NCI-H82 (cell line): ENCODE measurements at regions not wholly inside any gene's neighbourhood (a gene's known extent, or its start where the extent isn't known, plus 50 kb on each side); places are given as distances from the start of the nearest gene placed in this dataset.
"Not testable (repeated sequence)": the region's sequence is repeated elsewhere in the genome, so short reads cannot be mapped to it uniquely, and the experiment has no call there.

Source experiments
- DNase-seq: peaks from one replicate; lab custom pipeline; 2025; lab: John Stamatoyannopoulos, UW

DNA sequence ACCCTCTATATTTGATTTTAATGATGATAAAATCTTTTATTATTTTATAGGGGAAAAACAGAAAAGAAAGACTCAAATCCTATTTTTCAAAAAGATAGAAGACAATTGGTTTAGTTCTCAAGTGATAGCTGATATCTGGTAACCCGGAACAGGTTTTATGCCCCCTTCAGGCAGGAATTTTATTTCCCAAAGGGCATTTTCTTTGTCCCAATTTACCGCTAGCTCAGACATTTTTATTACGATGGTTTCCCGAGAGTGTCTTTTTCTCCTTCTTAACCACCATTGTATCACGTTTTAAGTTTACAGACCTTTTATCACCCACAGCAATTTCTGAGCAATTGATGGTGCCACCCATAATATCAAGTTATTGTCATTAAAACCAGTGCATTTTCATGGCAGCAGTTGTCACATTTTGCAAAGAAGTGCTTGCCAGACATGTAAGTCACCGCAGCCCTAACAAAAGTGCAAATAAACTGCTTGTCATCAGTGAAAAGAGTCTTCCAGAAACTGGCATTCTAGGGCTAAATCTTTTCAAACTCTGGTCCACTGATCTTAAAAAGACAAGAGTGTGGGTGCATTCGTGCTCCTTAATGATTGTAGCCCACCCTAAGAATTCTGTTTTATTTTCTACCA, 204.8 kb upstream of the VCX start:
- no peak for DNase-seq

DNA sequence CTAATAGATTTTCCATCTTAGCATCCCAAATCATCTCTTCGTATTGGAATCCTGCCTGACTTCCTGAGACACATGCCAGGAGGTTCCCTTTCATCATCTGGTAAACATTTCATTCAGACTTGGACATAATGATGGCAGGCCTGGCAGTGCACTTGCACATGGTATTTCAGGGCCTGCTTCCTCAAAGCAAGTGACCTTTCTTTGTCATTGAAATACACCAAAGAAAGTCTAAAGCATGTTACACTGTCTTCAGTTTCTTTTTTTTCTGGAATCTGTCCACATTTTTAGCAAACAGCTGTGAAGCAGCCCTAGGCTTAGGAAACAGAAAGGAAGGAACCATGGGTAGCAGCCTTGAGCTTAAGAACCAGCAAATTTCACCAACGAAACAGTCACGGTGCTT, 205.9 kb upstream of the VCX start:
- no peak for DNase-seq

- DNase-seq = no peak
Observed at GRCh38 chrX:7635604-7636003, 207.4 kb upstream of the VCX start.

DNA sequence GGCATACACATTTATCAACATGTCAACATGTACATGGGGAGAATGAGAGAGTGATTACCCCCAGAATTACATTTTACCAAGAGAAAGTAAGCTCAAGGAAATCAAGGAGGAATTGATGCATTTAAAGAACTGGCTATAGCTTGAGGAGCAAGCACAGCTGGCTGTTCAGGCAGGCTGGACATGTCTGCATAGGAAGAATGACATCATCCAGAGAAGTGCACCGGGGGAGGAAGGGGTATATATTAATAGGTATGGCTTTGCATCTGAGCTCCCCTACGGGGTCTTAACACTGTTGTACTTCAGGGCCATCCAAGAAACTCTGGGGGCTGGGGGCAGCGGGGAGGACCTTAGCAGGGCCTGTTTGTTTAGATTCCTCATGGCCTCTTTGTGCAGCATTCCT, 222.4 kb upstream of the VCX start:
- DNase-seq = no peak

DNA sequence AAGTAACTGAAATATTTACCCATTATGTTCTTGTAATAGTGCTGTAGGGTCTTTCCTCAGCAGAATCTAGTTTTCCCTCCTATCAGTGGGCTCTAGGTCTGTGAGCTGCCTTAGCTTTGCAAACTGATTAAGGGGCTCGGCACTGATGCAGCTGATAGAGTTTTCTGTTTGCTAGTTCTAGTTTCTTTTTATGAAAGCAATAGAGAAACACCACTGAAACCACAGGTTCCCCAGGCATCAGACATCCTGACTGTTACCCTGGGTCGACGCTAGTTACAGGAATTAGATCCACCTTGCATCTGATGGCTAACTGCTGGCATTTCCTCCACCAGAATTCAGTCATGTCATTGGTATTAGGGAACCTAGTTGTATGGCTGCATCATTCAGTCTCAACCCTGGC, 225.0 kb upstream of the VCX start:
- DNase-seq = no peak

- DNase-seq = no peak
Observed at GRCh38 chrX:7614616-7615015, 228.4 kb upstream of the VCX start.

DNA sequence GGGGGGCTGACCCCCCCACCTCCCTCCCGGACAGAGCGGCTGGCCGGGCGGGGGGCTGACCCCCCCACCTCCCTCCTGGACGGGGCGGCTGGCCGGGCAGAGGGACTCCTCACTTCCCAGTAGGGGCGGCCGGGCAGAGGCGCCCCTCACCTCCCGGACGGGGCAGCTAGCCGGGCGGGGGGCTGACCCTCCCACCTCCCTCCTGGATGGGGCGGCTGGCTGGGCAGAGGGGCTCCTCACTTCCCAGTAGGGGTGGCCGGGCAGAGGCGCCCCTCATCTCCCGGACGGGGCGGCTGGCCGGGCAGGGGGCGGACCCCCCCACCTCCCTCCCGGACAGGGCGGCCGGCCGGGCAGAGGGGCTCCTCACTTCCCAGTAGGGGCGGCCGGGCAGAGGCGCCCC, 234.3 kb upstream of the VCX start:
- not testable (repeated sequence) for DNase-seq

DNA sequence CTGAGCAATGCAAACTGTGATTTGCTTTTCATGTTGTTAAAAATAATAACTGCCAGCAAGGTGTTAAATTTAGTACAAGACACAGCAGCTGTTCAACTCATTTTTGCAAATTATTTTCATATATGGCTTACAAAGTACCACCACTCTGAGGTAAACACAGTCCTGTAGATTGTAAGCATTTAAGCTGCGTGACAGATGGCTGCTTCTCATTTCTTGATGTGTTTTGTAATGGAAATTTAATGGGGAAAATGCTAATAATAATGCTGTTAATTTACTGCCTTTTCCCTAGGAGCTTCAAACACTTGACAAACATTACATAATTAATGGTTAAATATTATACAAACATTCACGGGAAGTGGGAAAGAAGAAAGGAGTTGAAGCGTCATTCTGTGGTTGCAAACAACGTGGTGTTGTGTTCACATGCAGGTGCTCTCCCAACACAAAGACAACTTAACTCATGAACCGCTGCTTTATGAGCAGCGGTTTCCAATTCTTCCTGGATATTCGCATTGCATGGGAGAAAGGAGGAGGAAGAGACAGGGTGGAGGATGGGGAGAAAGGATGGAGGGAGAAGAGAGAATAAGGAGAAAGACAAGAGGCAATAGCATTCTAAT, 236.8 kb upstream of the VCX start:
- peak; percentile 5 for DNase-seq

- DNase-seq = no peak
Observed at GRCh38 chrX:7603387-7603786, 239.6 kb upstream of the VCX start.

DNA sequence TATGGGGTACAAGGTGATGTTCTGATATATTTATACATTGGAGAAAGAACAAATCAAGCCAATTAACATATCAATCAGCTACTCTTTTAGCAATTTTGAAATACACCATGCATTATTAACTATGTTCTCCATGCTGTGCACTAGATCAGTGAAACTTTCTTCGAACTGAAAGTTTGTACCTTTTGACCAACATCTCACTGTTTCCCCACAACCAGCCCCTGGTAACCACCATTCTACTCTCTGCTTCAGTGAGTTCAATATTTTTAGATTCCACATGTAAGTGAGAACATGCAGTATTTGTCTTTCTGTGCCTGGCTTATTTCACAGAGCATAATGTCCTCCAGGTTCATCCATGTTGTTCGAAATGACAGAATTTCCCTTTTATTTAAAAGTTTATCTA, 246.1 kb upstream of the VCX start:
- no peak for DNase-seq

DNA sequence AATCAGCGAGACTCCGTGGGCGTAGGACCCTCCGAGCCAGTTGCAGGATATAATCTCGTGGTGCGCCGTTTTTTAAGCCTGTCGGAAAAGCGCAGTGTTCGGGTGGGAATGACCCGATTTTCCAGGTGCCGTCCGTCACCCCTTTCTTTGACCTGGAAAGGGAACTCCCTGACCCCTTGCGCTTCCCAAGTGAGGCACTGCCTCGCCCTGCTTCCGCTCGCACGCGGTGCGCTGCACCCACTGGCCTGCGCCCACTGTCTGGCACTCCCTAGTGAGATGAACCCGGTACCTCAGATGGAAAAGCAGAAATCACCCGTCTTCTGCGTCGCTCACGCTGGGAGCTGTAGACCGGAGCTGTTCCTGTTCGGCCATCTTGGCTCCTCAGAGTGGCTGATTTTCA, 249.6 kb upstream of the VCX start:
- not testable (repeated sequence) for DNase-seq

- DNase-seq = peak; percentile 65
Observed at GRCh38 chrX:7586126-7586525, 256.8 kb upstream of the VCX start.

GRCh38 chrX:7582191-7582590, 260.8 kb upstream of the VCX start:
- no peak for DNase-seq

DNA sequence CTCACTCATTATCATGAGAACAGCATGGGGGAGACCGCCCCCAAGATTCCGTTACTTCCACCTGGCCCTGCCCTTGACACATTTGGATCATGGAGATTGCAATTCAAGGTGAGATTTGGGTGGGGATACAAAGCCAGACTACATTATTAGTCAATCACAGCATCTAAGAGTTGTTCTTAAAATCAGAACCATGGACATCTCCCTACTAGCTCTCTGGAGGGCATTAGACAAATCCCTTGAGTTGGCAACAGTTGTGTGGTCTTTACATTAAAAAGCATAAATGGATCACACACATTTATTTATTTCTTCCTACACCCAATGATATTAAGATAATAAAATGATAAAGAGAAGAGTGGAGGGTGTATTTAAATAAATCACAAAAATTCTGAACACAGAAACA, 262.8 kb upstream of the VCX start:
- no peak for DNase-seq

GRCh38 chrX:7574325-7574724, 268.6 kb upstream of the VCX start:
- no peak for DNase-seq

DNA sequence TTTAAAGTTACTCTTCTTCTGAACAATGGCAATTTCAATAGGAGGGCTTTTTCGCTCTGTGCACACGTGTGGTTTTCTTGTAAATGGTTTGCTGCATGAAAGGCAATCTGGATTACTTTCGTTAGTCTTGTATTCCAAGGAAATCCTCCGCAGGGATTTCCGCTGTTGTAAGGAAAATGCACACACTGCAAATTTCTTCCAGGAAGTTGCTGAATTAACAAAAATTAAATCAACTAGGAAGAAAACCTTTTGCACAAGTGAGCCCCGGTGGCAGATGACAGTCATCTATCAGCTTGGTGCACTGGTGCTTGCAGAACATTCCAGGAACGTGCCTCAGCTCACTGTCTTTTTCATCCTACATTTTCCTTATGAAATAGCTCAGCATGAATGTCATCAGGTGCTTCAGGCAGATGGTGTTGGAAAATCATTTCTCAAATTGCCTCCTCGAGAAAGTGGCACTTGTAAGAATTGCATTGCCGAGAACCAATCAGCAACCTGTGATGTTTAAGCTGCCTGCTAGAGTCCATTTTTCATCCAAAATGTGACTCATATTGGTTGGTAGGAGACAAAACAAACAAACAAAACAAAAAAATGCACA, 272.4 kb upstream of the VCX start:
- DNase-seq = no peak

DNA sequence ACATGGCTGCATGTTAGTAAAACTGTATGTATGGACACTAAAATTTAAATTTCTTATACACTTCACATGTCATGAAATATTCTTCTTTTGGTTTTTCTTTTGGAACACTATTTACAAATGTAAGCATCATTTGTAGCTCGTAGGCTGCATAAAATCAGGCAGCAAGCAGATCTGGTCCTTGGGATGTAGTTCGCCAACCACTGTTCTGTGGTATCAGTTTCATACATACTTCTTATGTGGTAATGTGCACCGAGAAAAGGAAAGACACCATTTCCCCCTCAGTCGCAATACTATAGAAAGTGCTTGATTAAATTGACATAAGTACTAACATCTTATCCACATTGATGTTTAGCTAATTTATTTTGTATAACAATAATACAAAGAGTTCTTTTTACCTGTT, 274.4 kb upstream of the VCX start:
- no peak for DNase-seq

- no peak for DNase-seq
Observed at GRCh38 chrX:7568130-7568529, 274.8 kb upstream of the VCX start.

GRCh38 chrX:7552760-7553159, 290.2 kb upstream of the VCX start:
- no peak for DNase-seq

- no peak for DNase-seq
Observed at GRCh38 chrX:7546551-7547080, 296.4 kb upstream of the VCX start.

DNA sequence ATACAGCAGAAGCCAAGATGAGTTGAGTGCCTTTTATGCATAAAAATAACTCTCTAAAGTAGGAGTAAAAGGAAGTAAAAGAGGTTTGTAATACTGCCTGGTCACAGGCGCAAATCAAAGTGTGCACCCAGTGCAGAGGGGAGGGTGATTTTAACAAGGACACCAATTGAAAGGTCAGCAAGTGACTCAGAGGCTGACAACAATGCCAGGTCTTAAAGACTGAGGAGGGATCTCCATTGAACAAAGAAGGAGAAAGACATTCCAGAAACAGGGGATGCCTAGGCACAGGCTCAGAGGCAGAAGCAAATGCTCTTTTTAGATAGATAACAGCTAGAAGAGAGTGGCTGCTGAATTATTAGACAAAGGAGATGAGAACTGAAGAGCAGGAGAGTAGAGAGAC, 297.4 kb upstream of the VCX start:
- DNase-seq = no peak

- peak; percentile 0 for DNase-seq
Observed at GRCh38 chrX:7542587-7543380, 300.2 kb upstream of the VCX start.

DNA sequence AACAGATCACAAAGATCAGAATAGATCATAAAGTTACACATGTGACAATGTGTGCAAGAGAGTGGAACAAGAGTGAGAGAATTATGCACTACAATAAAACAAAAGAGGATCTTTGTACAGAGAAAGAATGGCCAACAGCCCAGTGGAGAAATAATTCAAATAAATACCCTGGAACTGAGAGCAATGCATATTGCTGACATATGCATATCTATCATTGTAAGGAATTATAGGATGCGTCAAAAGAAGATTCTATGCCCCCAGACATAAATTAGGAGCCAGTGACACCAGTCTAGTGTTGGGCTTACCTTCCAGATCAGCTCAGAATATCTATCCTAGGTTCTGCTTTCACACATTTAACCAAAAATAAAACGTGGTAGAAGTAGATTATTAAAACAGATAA, 320.1 kb upstream of the VCX start:
- DNase-seq = no peak
